Islet precursor cell (in vitro differentiated cells): ENCODE measurements at regions not wholly inside any gene's neighbourhood (a gene's known extent, or its start where the extent isn't known, plus 50 kb on each side); places are given as distances from the start of the nearest gene placed in this dataset.

ENCODE experiments used
- DNase-seq: peaks from one replicate; pipeline ENCODE4 v3.0.0-alpha.2; 2018

- DNase-seq: no peak
Measured at GRCh38 chr4:71287305-71287704, 51.5 kb upstream of the SLC4A4 start.

DNA sequence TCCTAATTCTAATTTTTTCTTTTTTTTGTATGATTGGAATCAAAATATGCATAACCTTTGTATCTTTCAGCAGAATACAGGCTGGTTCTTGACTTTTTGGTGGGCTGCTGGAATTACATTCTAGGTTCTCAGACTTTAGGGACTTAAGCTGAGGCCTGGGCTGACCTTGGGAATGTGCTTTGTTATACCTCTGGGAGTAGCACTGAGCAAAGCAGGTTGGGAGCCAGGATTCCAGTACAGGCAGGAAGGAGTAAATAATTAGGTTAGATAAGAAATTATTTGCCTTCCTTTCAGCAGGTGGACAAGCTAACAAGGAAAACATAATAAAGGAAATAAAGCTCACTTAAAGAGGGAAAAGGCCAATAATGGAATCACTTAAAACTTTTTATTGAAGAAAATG is 49.9 kb upstream of the SLC4A4 start:
- no peak for DNase-seq
